ENCODE measurements at regions not wholly inside any gene's neighbourhood (a gene's known extent, or its start where the extent isn't known, plus 50 kb on each side); places are given as distances from the start of the nearest gene placed in this dataset.

GRCh38 chr9:78909566-78909965 is 612.6 kb downstream of the PSAT1 start:
- TF ChIP-seq CTCF (IDR thresholded peaks at IDR 0.05; ENCODE audit: extremely low read depth in 1 of 2, insufficient read depth in 1 of 2, low read depth in 1 of 2, low read length in 2 of 2) (no peak), POLR2A (IDR thresholded peaks at IDR 0.05; ENCODE audit: low read depth, low read length) (no peak), EZH2 (IDR thresholded peaks at IDR 0.05; ENCODE audit: borderline replicate concordance, low read depth, low read length, severe bottlenecking) (no peak), POLR2AphosphoS5 (IDR thresholded peaks at IDR 0.05; ENCODE audit: insufficient read depth, low read depth, low read length) (no peak), JUN (IDR thresholded peaks at IDR 0.05; ENCODE audit: borderline replicate concordance, insufficient read depth, insufficient read length, low read depth) (no peak), MAX (IDR thresholded peaks at IDR 0.05; ENCODE audit: insufficient read depth, insufficient read length) (no peak), GATA2 (IDR thresholded peaks at IDR 0.05; ENCODE audit: insufficient read depth, insufficient read length, low read depth, low read length) (no peak), MYC (IDR thresholded peaks at IDR 0.05; ENCODE audit: low read depth, low read length) (no peak), FOS (IDR thresholded peaks at IDR 0.05; ENCODE audit: borderline replicate concordance, insufficient read depth, low read length) (no peak)
